Hepatocyte (in vitro differentiated cells): ENCODE measurements at regions not wholly inside any gene's neighbourhood (a gene's known extent, or its start where the extent isn't known, plus 50 kb on each side); places are given as distances from the start of the nearest gene placed in this dataset.

Experiments used
- EZH2 ChIP-seq: fragments of 200-600 bp; sonication (generic); IDR thresholded peaks from 2 replicates; pipeline ENCODE4 v1.6.1; 2016; ENCODE audit warnings: antibody characterized with exemption, mild to moderate bottlenecking, borderline replicate concordance
- EZH2phosphoT487 ChIP-seq: fragments of 200-600 bp; sonication (generic); IDR thresholded peaks from one replicate; pipeline ENCODE4 v1.6.1; 2018; ENCODE audit warnings: antibody characterized with exemption, mild to moderate bottlenecking, low read depth, moderate library complexity; ENCODE audit not compliant: unreplicated experiment, severe bottlenecking
- TF ChIP-seq, protein P1 (sequence below): fragments of 200-600 bp; sonication (generic); IDR thresholded peaks from 2 replicates; pipeline ENCODE4 v1.5.1; 2016; ENCODE audit warnings: antibody characterized with exemption, mild to moderate bottlenecking; ENCODE audit not compliant: poor library complexity

DNA sequence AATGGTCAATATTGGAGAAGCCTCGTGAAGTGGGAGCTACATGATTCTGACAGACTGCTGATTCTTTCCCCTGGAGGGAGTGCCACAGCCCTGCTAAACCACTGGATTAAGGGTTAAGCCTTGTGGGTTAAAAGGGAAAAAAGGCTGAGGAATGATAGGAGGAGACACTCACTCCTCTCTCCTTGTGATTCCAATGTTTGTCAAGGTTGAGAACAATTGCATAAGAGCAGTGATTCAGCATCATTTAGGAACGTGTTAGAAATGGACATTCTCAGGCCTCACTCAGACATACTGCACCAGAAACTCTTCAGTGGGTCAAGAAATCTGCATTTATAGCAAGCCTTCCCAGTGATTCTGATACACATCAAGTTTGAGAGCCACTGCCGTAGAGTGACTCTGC is 87.8 kb upstream of the GZMB start:
- TF ChIP-seq, protein P1, sequence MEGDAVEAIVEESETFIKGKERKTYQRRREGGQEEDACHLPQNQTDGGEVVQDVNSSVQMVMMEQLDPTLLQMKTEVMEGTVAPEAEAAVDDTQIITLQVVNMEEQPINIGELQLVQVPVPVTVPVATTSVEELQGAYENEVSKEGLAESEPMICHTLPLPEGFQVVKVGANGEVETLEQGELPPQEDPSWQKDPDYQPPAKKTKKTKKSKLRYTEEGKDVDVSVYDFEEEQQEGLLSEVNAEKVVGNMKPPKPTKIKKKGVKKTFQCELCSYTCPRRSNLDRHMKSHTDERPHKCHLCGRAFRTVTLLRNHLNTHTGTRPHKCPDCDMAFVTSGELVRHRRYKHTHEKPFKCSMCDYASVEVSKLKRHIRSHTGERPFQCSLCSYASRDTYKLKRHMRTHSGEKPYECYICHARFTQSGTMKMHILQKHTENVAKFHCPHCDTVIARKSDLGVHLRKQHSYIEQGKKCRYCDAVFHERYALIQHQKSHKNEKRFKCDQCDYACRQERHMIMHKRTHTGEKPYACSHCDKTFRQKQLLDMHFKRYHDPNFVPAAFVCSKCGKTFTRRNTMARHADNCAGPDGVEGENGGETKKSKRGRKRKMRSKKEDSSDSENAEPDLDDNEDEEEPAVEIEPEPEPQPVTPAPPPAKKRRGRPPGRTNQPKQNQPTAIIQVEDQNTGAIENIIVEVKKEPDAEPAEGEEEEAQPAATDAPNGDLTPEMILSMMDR = no peak
- TF ChIP-seq EZH2phosphoT487 (no peak), EZH2 (no peak)
